22Rv1 (cell line): ENCODE measurements at regions not wholly inside any gene's neighbourhood (a gene's known extent, or its start where the extent isn't known, plus 50 kb on each side); places are given as distances from the start of the nearest gene placed in this dataset.

Experiments
- ZFX ChIP-seq: fragments of 450-650 bp; IDR thresholded peaks from 2 replicates; pipeline ENCODE4 v1.6.1; 2017; ENCODE audit warnings: antibody characterized with exemption, borderline replicate concordance
- TF ChIP-seq, protein P1 (sequence below): fragments of 450-650 bp; IDR thresholded peaks from 2 replicates; pipeline ENCODE4 v1.5.1; 2017; ENCODE audit warnings: mild to moderate bottlenecking

DNA sequence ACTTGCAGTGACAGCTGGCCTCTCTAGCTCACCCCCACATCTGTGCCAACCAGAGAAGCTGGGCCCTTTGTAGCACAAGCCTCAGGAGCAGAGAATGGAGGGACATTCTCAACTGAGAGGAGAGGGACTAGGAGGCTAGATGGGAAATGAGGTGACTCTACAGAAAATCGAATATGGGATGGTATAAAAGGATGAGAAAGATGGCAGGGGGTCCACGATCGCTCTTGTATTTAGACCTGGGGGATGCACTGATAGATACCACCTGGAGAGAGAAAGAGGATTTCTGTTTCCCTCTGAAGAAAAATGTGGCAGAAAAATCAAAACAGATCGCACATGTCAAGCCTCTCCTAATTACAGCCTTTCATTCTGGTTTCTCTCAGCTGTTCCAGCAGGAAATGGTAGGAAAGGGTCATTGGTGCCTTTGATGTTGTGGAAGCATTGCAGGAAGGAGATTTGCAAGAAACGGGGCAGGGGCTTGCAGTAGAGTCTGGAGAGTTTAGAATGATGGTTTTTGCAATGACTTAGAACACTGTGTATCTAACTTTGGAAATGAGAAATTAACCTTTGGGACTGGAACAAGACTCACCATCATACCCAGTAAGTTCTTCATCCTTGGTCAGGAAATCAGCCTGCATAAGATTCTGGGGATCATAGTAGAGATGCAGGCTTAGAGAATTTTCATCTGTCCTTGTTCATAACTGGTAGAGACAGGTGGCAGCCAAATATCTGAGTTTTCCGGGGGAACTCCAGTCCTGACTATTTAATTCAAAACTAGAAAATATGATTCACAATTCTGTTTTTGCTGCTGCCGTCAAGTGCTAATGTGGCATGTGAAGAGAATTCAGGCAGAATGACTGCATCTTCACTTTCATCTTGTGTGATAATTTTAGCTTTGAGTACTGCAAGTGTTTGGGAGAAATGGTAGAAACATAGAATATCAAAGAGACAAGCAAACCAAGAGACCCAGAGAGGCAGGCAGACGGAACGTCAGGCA, 98.8 kb downstream of the DAD1 start:
- TF ChIP-seq, protein P1, sequence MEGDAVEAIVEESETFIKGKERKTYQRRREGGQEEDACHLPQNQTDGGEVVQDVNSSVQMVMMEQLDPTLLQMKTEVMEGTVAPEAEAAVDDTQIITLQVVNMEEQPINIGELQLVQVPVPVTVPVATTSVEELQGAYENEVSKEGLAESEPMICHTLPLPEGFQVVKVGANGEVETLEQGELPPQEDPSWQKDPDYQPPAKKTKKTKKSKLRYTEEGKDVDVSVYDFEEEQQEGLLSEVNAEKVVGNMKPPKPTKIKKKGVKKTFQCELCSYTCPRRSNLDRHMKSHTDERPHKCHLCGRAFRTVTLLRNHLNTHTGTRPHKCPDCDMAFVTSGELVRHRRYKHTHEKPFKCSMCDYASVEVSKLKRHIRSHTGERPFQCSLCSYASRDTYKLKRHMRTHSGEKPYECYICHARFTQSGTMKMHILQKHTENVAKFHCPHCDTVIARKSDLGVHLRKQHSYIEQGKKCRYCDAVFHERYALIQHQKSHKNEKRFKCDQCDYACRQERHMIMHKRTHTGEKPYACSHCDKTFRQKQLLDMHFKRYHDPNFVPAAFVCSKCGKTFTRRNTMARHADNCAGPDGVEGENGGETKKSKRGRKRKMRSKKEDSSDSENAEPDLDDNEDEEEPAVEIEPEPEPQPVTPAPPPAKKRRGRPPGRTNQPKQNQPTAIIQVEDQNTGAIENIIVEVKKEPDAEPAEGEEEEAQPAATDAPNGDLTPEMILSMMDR: no peak
- TF ChIP-seq ZFX: no peak
